Heart left ventricle (tissue), 13 donors: ENCODE measurements at regions not wholly inside any gene's neighbourhood (a gene's known extent, or its start where the extent isn't known, plus 50 kb on each side); places are given as distances from the start of the nearest gene placed in this dataset.

Experiments used
- CTCF ChIP-seq, 12 donors: fragments of 200-600 bp; sonication (generic) in 4 of 12; IDR thresholded peaks; one replicate each; pipeline versions ENCODE4 v1.5.0 to v1.8.0; 2018 to 2022; ENCODE audit warnings: antibody characterized with exemption in 12 of 12, mild to moderate bottlenecking in 5 of 12
- POLR2A ChIP-seq, 2 donors: fragments of 450-650 bp; IDR thresholded peaks; one replicate each; pipeline ENCODE4 v1.6.1; 2017; ENCODE audit warnings: antibody characterized with exemption in 2 of 2, mild to moderate bottlenecking in 2 of 2, moderate library complexity in 2 of 2
- donor health status: ischemic (EF 13 %, LVEDD 7.1; RV severe dilation, severe dysfunction).
- donor health status: DM: no; HTN: yes; CAD: no.
- donor health status: DM: no; HTN: no; CAD: no.
- donor health status: ischemic (EF 25% LVEDD 6.9; RV normal size, moderate dysfunction).
- donor health status: ischemic (EF 25% LVEDD 5.7; RV mildly dilated, moderate dysfunction).
- donor health status: ischemic (EF 35%, LVEDD 5.7; RV mildly dilated, moderate dysfunction).
- donor health status: nonischemic (EF 11% LVEDD 7.7; RV severe dilation, severe dysfunction).
- donor health status: DM: yes; HTN: yes; CAD: no.
- donor health status: PGD.
- donor health status: ischemic (EF 29% LVEDD 5.4; RV normal size, mild dysfunction).
- donor health status: nonischemic (EF 23%, LVEDD 6.1; RV moderate dilation, normal function).

GRCh38 chr5:28408651-28409050 is 1370.3 kb upstream of the CDH9 start:
- TF ChIP-seq CTCF (IDR thresholded peaks at IDR 0.05) (no peak), POLR2A (IDR thresholded peaks at IDR 0.05) (no peak)
